HCT116 (cell line): ENCODE measurements at regions not wholly inside any gene's neighbourhood (a gene's known extent, or its start where the extent isn't known, plus 50 kb on each side); places are given as distances from the start of the nearest gene placed in this dataset.

Source experiments
- ATAC-seq: fragments of 200-7000 bp; cut with Tn5 transposase; 2 replicates; pipeline ENCODE4 v1.9.1; 2020; ENCODE audit warnings: mild to moderate bottlenecking, moderate library complexity
- BruUV-seq: library from RNA; stranded (reverse); fragments of 400-500 nt; replicated peaks from 2 replicates; lab custom pipeline; 2021; lab: Mats Ljungman, UMichigan
- CTCF ChIA-PET: fragments of 300-600 bp; sonication (Branson Sonifier 250); formaldehyde crosslinking; loops from one replicate; lab custom pipeline; 2021; ENCODE audit warnings: antibody characterized with exemption; lab: Charles Lee
- POLR2A ChIA-PET: fragments of 300-600, 350-600 bp; sonication (Branson Sonifier 250); formaldehyde crosslinking; loops from one replicate; lab custom pipeline; 2021; ENCODE audit warnings: antibody characterized with exemption; lab: Charles Lee
- RAD21 ChIA-PET, 2 experiments: fragments of 300-600 bp; sonication (Branson Sonifier 250); formaldehyde crosslinking; loops; one replicate each; lab custom pipeline; 2023; ENCODE audit warnings: low total read pairs in 2 of 2; ENCODE audit not compliant: uncharacterized antibody in 2 of 2, unreplicated experiment in 2 of 2, low non-redundant PET in 1 of 2; lab: Charles Lee
- DNase-seq: peaks from one replicate; pipeline ENCODE4 v3.0.0-alpha.2; 2010; ENCODE audit warnings: low read depth, low spot score
- H2AFZ ChIP-seq: fragments of 200-600 bp; shearing (Covaris generic), sonication (generic); 2 replicates; pipeline ENCODE4 v1.6.1; 2017; ENCODE audit warnings: low read depth, mixed run types, mixed read lengths, antibody characterized with exemption, low read length; ENCODE audit not compliant: poor library complexity, severe bottlenecking
- H3K27ac ChIP-seq: 2 replicates; pipeline ENCODE4 v1.5.1; 2012; ENCODE audit warnings: low read depth, low read length
- H3K27me3 ChIP-seq: fragments of 200-600 bp; sonication (generic); 2 replicates; pipeline ENCODE4 v1.6.1; 2016; ENCODE audit warnings: mixed run types, low read length, mixed read lengths; ENCODE audit not compliant: insufficient read depth
- H3K36me3 ChIP-seq, 2 experiments: fragments of 200-500 bp in 1 of 2; fragments of 200-600 bp in 1 of 2; sonication (Bioruptor generic) in 1 of 2; sonication (generic) in 1 of 2; 2 replicates each; pipeline versions ENCODE4 v1.5.1 to v1.6.1; 2014 to 2016; ENCODE audit warnings: low read length in 2 of 2, inconsistent platforms in 1 of 2, mixed read lengths in 1 of 2, mixed run types in 1 of 2; ENCODE audit not compliant: insufficient read depth in 2 of 2, control insufficient read depth in 1 of 2
- H3K4me1 ChIP-seq, 2 experiments: fragments of 200-600 bp in 1 of 2; sonication (generic) in 1 of 2; 2 replicates each; pipeline versions ENCODE4 v1.5.1 to v1.6.1; 2012 to 2017; ENCODE audit warnings: low read length in 2 of 2, inconsistent platforms in 1 of 2, mild to moderate bottlenecking in 1 of 2, mixed read lengths in 1 of 2, mixed run types in 1 of 2, moderate library complexity in 1 of 2; ENCODE audit not compliant: insufficient read depth in 2 of 2, control insufficient read depth in 1 of 2
- H3K4me2 ChIP-seq: fragments of 200-600 bp; sonication (generic); 2 replicates; pipeline ENCODE4 v1.6.1; 2017; ENCODE audit warnings: mixed run types, low read length, mixed read lengths
- H3K4me3 ChIP-seq, 2 experiments: fragments of 200-600 bp in 1 of 2; sonication (generic) in 1 of 2; replicated peaks in 1 of 2; 2 replicates each; pipeline ENCODE4 v1.5.1; 2011 to 2016; ENCODE audit warnings: low read length in 2 of 2, control low read depth in 1 of 2, low read depth in 1 of 2, mild to moderate bottlenecking in 1 of 2, mixed read lengths in 1 of 2, mixed run types in 1 of 2
- H3K79me2 ChIP-seq: fragments of 200-600 bp; sonication (generic); 2 replicates; pipeline ENCODE4 v1.6.1; 2017; ENCODE audit warnings: mild to moderate bottlenecking, mixed run types, low read length, moderate library complexity, mixed read lengths; ENCODE audit not compliant: insufficient read depth
- H3K9ac ChIP-seq: fragments of 200-600 bp; sonication (generic); 2 replicates; pipeline ENCODE4 v1.6.1; 2016; ENCODE audit warnings: low read length, mixed read lengths
- H3K9me2 ChIP-seq: fragments of 200-600 bp; sonication (generic), shearing (Covaris generic); 2 replicates; pipeline ENCODE4 v1.6.1; 2017; ENCODE audit warnings: mixed run types, mild to moderate bottlenecking, moderate library complexity; ENCODE audit not compliant: insufficient read depth
- H3K9me3 ChIP-seq, 2 experiments: fragments of 200-500 bp in 1 of 2; fragments of 200-600 bp in 1 of 2; sonication (Bioruptor generic) in 1 of 2; sonication (generic) in 1 of 2; 2 replicates each; pipeline ENCODE4 v1.6.1; 2014 to 2017; ENCODE audit warnings: low read length in 2 of 2, mixed read lengths in 2 of 2, inconsistent platforms in 1 of 2, low read depth in 1 of 2, mild to moderate bottlenecking in 1 of 2, mixed run types in 1 of 2, moderate library complexity in 1 of 2; ENCODE audit not compliant: control insufficient read depth in 1 of 2, insufficient read depth in 1 of 2
- H4K20me1 ChIP-seq: fragments of 200-600 bp; sonication (generic), shearing (Covaris generic); 2 replicates; pipeline ENCODE4 v1.6.1; 2017; ENCODE audit warnings: mixed run types, mild to moderate bottlenecking, moderate library complexity; ENCODE audit not compliant: insufficient read depth
- CBX3 ChIP-seq: IDR thresholded peaks from 2 replicates; pipeline ENCODE4 v1.6.1; 2012; ENCODE audit warnings: low read depth
- CTCF ChIP-seq, 3 experiments: fragments of 200-600 bp in 1 of 3; sonication (generic) in 1 of 3; IDR thresholded peaks in 2 of 3; conservative IDR thresholded peaks in 1 of 3; 2 replicates each; pipeline ENCODE4 v1.5.1; 2012 to 2017; ENCODE audit warnings: low read depth in 2 of 3, low read length in 2 of 3, antibody characterized with exemption in 1 of 3, borderline replicate concordance in 1 of 3, control low read depth in 1 of 3, mild to moderate bottlenecking in 1 of 3, mixed read lengths in 1 of 3, mixed run types in 1 of 3, moderate library complexity in 1 of 3; ENCODE audit not compliant: insufficient read depth in 1 of 3
- ELF1 ChIP-seq: IDR thresholded peaks from 2 replicates; pipeline ENCODE4 v1.6.1; 2012; ENCODE audit warnings: low read depth, borderline replicate concordance
- JUND ChIP-seq: IDR thresholded peaks from 2 replicates; pipeline ENCODE4 v1.6.1; 2012
- POLR2A ChIP-seq: IDR thresholded peaks from 2 replicates; pipeline ENCODE4 v1.7.0; 2011; ENCODE audit warnings: borderline replicate concordance; ENCODE audit not compliant: insufficient read depth, insufficient read length; ENCODE audit errors: extremely low read depth
- SIN3A ChIP-seq: IDR thresholded peaks from 2 replicates; pipeline ENCODE4 v1.6.1; 2012; ENCODE audit warnings: low read depth
- YY1 ChIP-seq: IDR thresholded peaks from 2 replicates; pipeline ENCODE4 v1.6.1; 2011; ENCODE audit warnings: low read length, low read depth, moderate library complexity, mild to moderate bottlenecking; ENCODE audit not compliant: insufficient replicate concordance; ENCODE audit errors: extremely low read depth
- ZBTB33 ChIP-seq: IDR thresholded peaks from 2 replicates; pipeline ENCODE4 v1.6.1; 2011; ENCODE audit warnings: mild to moderate bottlenecking, low read length, moderate library complexity; ENCODE audit not compliant: insufficient replicate concordance; ENCODE audit errors: extremely low read depth
- intact Hi-C: fragments of 100-400 bp; cut with micrococcal nuclease; formaldehyde crosslinking; loops from 2 replicates; pipeline ENCODE4 v1.10.0; 2022

DNA sequence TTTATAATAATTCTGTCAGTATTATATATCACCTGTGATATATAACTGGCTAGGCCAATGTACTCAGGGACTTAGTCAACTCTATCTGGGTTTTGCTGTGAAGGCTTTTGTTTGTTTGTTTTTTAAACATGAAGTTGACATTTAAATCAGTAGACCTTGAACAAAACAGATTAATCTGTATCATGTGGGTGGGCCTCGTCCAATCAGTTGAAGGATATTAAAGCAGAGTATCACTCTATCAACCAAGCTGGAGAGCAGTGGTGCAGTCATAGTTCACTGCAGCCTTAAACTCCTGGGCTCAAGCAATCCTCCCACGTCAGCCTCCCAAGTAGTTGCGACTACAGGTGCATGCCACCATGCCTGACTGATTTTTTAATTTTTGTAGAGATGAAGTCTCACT lies 870.2 kb downstream of the TYW1 start:
- no peak overlapping the region for H3K4me3 ChIP-seq
- no peak overlapping the region for H2AFZ ChIP-seq
- H3K9ac ChIP-seq, result no peak overlapping the region
- ChIA-PET CTCF (no interaction called here), RAD21 (no interaction called here), POLR2A (no interaction called here)
- H3K4me1 ChIP-seq, result no peaks in the 10 kb centered on the region
- no peaks in the 10 kb centered on the region for H4K20me1 ChIP-seq
- intact Hi-C loops, result no loop called here
- H3K79me2 ChIP-seq, result no peaks in the 10 kb centered on the region
- no peaks in the 10 kb centered on the region for H3K36me3 ChIP-seq
- no peaks in the 10 kb centered on the region for H3K27me3 ChIP-seq
- DNase-seq (no peak), ATAC-seq (no peak)
- TF ChIP-seq ZBTB33, result no peak
- TF ChIP-seq JUND, result no peak
- no peak for TF ChIP-seq ELF1
- TF ChIP-seq SIN3A, result no peak
- TF ChIP-seq CBX3, result no peak
- no peak for TF ChIP-seq YY1
- TF ChIP-seq CTCF (IDR thresholded peaks at IDR 0.05 in 2 of 3, conservative IDR thresholded peaks at IDR 0.05 in 1 of 3; ENCODE audit: borderline replicate concordance in 1 of 3, insufficient read depth in 1 of 3, low read depth in 2 of 3, low read length in 2 of 3), result no peak
- TF ChIP-seq POLR2A, result no peak
- H3K9me3 ChIP-seq, result peaks cover 12 to 13% of the 10 kb centered on the region in 2 experiments; a peak in 2 of 4 replicates
- no TSS peak for BruUV-seq
- no peak overlapping the region for H3K27ac ChIP-seq
- no peaks in the 10 kb centered on the region for H3K9me2 ChIP-seq
- H3K4me2 ChIP-seq, result no peak overlapping the region
